T-helper 1 cell treated with Interleukin-12 subunit alpha and Interleukin-12 subunit beta and Interleukin-4 antibody, amounts not matched to agents 30 μg/mL and 1 μg/mL, for 36 hours (primary cell): ENCODE measurements at regions not wholly inside any gene's neighbourhood (a gene's known extent, or its start where the extent isn't known, plus 50 kb on each side); places are given as distances from the start of the nearest gene placed in this dataset.
A peak's percentile ranks its signal among the peaks of the same experiment; 100 is the strongest.
"Not testable (repeated sequence)": the region's sequence is repeated elsewhere in the genome, so short reads cannot be mapped to it uniquely, and the experiment has no call there.

ENCODE experiments used
- H3K27ac Mint-ChIP-seq: one replicate; pipeline ENCODE4 v1.8.0; 2021; ENCODE audit warnings: mild to moderate bottlenecking, mixed read lengths
- H3K27me3 Mint-ChIP-seq: one replicate; pipeline ENCODE4 v1.8.0; 2021; ENCODE audit warnings: low read depth, mixed read lengths
- H3K36me3 Mint-ChIP-seq: one replicate; pipeline ENCODE4 v1.8.0; 2021; ENCODE audit warnings: low read depth, mixed read lengths
- H3K4me1 Mint-ChIP-seq: one replicate; pipeline ENCODE4 v1.8.0; 2021; ENCODE audit warnings: low read depth, mixed read lengths
- H3K4me3 Mint-ChIP-seq: one replicate; pipeline ENCODE4 v1.8.0; 2021; ENCODE audit warnings: mild to moderate bottlenecking, moderate library complexity, mixed read lengths
- H3K9me3 Mint-ChIP-seq: one replicate; pipeline ENCODE4 v1.8.0; 2021; ENCODE audit warnings: mixed read lengths

DNA sequence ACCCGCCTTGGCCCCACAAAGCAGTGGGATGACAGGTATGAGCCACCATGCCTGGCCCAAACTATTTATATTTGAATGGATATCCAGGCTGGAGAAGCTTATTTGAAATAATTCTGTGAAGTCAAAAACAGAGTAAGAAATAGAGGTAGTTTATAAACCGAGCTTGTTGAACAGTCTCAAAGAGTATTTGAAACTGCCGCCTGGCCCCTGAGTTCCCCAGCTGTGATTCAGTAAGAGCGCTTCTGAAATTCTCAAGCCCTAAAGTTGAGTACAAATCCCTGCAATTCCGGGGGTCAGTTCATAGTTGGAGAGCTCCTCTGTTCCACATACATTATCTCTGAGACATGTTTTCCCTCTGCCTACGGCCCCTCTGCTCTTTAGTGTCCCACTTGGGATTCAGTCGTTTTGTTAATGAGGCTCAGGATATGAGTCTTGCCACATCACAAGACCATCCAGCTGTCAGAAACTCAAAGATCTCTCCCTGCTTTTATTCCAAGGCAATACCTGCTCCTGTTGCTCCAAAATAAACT lies 127.8 kb downstream of the SOD2 start:
- no peak overlapping the region for H3K4me3 Mint-ChIP-seq
- H3K27me3 Mint-ChIP-seq = no peaks in the 10 kb centered on the region
- no peaks in the 10 kb centered on the region for H3K36me3 Mint-ChIP-seq
- H3K27ac Mint-ChIP-seq = no peak overlapping the region
- no peaks in the 10 kb centered on the region for H3K4me1 Mint-ChIP-seq
- H3K9me3 Mint-ChIP-seq = peaks cover 1% of the 10 kb centered on the region

DNA sequence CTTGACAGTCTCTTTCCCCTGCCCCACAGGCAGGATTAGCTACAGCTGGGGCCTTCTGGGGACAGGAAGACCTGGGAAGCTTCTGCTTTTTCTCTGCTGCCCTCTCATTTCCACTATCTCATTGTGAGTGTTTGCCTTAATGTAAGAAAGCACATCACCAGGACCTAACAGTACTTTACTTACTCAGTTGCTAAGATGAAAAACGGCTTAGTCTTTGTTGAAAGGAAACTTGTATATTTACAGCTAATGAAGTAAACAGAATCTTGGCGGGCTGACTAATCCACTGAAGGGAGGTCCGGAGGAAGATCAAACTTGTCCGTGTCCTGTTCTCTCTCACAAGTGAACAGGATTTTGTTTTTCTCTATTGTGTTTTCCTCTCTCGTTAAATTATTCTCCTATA lies 128.6 kb downstream of the SOD2 start:
- H3K36me3 Mint-ChIP-seq = no peaks in the 10 kb centered on the region
- H3K27ac Mint-ChIP-seq = no peak overlapping the region
- no peak overlapping the region for H3K4me3 Mint-ChIP-seq
- no peaks in the 10 kb centered on the region for H3K27me3 Mint-ChIP-seq
- H3K4me1 Mint-ChIP-seq = no peaks in the 10 kb centered on the region
- H3K9me3 Mint-ChIP-seq = no peaks in the 10 kb centered on the region

DNA sequence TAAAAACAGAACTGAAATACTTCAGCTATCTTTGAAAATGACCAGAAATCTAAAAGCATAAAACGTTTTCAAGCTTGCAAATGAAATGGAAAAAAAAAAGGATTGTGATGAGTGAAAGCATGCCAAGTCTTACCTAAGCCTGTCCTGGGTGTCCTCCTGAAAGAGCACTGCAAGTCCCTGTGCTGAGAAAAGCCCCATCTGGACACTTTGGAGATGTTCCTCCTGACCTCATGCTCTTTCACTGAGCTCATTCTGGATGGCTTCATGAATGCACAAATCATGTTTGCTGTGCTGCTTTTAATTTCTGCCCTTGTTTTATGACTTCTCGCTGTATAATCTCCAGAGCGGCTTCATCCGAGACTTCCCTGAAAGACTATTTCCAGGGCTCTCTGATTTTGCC lies 136.0 kb downstream of the SOD2 start:
- Mint-ChIP-seq H3K4me3 (no peak overlapping the region), H3K9me3 (no peaks in the 10 kb centered on the region), H3K4me1 (no peaks in the 10 kb centered on the region), H3K27ac (no peak overlapping the region), H3K36me3 (no peaks in the 10 kb centered on the region), H3K27me3 (peaks cover 6% of the 10 kb centered on the region)

DNA sequence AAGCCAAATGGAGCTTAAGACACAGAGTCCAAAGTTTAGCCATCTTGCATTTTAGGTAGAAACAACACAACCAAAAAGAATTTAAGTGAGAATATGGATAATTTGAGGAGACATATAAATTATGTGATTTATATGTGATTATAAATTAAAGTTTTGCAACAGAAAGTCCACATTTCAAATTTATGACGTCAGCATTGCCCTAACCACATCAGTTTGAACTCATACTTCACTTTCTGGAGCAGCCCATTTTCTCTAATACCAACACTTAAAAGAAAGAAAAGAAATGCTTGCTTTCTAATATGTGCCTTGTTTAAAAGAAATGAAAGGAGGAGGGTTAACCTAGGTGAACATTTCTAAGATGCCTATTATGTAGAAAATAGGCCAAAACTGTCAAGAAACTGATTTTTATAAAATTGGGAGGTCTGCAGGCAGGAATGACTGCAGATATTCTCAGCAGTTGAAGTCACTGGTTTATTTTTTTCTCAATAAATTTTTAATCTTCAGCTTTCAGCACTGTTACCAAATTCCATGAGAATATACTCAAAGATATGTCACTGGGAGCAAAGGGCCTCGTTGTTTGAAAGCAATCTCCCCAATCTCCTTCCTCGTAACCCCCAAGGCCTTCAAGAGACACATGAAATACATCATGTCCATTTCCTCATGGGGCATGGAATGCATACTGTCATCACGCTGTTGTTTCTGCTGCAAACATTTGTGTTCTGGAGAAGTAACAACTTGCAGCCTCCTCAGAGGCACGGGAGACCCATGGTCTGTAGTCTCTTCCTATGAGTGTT lies 137.8 kb downstream of the SOD2 start:
- Mint-ChIP-seq H3K4me3 (no peak overlapping the region), H3K9me3 (no peaks in the 10 kb centered on the region), H3K36me3 (no peaks in the 10 kb centered on the region), H3K27ac (no peak overlapping the region), H3K4me1 (no peaks in the 10 kb centered on the region), H3K27me3 (peaks cover 13% of the 10 kb centered on the region)

DNA sequence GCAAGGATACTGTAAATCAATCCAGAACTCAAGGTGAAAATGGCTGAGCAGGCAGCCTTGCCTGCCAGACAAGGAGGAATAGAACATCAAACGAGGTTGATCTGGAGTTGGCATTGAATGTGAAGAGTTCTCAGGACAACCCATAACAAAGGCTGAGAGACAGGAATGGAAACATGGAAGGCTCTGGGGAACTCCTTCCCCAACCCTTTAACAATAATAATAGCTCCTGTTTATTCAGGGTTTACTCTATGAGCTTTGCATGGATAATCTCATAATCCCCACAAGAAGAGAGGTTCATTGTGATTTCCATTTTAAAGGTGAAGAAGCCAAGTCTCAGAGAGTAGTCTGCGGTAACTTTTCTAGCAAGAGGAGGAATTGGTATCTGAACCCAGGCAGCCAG lies 151.7 kb downstream of the SOD2 start:
- H3K4me3 Mint-ChIP-seq = no peak overlapping the region
- H3K36me3 Mint-ChIP-seq = no peaks in the 10 kb centered on the region
- no peak overlapping the region for H3K27ac Mint-ChIP-seq
- H3K9me3 Mint-ChIP-seq = no peaks in the 10 kb centered on the region
- no peaks in the 10 kb centered on the region for H3K27me3 Mint-ChIP-seq
- no peaks in the 10 kb centered on the region for H3K4me1 Mint-ChIP-seq

DNA sequence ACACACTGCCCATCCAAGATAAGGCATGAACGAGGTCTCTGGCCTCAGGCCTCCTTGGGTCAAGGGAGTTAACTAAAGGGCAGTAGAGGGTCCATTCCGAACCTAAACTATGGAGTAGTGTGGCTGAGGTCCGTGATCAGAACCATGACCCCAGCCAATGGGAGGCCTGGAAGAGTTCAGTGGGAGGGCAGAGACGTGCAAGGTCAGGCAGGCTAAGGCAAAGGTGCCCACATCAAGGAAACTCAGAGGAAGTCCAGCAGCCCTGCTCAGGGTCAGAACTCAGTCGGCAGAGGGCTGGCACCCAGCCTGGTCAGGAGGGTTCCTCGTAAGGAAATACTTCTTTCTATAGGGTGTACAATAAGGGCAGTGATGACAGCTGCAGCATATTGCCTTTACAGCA lies 152.2 kb downstream of the SOD2 start:
- no peaks in the 10 kb centered on the region for H3K36me3 Mint-ChIP-seq
- H3K9me3 Mint-ChIP-seq = no peaks in the 10 kb centered on the region
- H3K27me3 Mint-ChIP-seq = no peaks in the 10 kb centered on the region
- no peak overlapping the region for H3K4me3 Mint-ChIP-seq
- H3K27ac Mint-ChIP-seq = no peak overlapping the region
- no peaks in the 10 kb centered on the region for H3K4me1 Mint-ChIP-seq

DNA sequence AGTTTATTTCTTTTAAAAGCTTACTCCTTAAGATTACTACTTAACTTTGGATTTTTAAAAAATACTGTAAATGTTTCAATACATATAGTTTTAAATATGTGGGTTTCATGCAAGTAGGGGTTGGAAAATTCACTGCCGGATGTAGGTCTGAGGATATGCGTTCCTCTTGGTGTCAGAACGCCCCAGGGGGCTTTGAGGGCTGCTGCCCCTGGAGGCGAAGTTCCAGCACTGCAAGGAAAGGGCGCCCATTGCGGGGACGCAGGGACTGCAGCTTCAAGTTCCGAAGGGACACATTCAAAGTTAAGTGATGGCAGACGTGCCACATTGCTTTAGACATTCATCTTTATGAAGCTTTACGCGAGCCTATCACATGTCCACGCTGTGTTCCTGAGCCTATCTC lies 152.9 kb downstream of the SOD2 start:
- Mint-ChIP-seq H3K4me1 (no peaks in the 10 kb centered on the region), H3K4me3 (no peak overlapping the region), H3K36me3 (no peaks in the 10 kb centered on the region), H3K9me3 (no peaks in the 10 kb centered on the region), H3K27me3 (no peaks in the 10 kb centered on the region), H3K27ac (no peak overlapping the region)

DNA sequence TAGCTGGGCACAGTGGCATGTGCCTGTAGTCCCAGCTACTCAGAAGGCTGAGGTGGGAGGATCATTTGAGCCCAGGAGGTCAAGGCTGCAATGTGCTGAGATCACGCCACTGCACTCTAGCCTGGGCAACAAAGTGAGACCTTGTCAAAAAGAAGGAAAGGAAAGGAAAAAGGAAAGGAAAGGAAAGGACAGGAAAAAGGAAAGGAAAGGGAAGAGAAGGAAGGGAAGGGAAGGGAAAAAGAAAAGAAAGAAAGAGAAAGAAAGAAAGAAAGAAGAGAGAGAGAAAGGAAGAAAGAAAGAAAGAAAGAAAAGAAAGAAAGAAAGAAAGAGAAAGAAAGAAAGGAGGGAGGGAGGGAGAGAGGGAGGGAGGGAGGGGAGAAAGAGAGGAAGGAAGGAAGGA lies 155.0 kb downstream of the SOD2 start:
- not testable (repeated sequence) for H3K27me3 Mint-ChIP-seq, H3K36me3 Mint-ChIP-seq, H3K4me3 Mint-ChIP-seq, H3K4me1 Mint-ChIP-seq, H3K27ac Mint-ChIP-seq, H3K9me3 Mint-ChIP-seq

DNA sequence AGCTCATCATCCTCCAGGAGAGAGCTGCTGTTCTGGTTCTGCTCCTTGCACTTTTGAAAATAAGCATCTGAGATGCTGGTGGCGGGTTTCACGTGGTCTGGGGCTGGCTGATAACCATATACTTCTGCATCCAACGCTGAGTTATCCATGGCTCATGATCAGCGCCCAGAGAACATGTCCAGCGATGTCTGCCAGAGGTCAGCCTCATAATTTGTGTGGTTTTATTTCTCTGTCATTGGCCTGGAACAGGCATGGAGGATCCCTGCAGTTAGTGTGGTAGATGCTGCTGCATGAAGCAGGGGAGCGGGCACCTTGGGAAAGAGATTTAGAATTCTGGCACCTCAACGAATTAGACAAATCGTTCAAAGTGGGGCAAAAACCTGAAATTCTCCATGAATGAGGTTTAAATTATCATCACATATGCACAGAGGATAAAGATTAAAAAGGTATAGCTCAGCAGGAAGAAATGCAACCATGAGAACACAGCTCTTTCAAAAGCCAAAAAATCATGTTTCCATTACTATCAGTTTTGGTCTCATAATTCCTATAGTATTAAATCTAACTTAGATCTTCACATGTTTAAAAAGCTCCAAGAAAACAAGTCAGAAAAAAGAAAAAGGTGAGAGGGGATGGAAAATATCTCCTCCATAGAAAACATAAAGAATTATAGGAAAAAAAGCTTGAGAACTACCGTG lies 157.2 kb downstream of the SOD2 start:
- H3K4me3 Mint-ChIP-seq = no peak overlapping the region
- no peaks in the 10 kb centered on the region for H3K36me3 Mint-ChIP-seq
- no peaks in the 10 kb centered on the region for H3K27me3 Mint-ChIP-seq
- H3K4me1 Mint-ChIP-seq = no peaks in the 10 kb centered on the region
- no peaks in the 10 kb centered on the region for H3K9me3 Mint-ChIP-seq
- H3K27ac Mint-ChIP-seq = no peak overlapping the region

DNA sequence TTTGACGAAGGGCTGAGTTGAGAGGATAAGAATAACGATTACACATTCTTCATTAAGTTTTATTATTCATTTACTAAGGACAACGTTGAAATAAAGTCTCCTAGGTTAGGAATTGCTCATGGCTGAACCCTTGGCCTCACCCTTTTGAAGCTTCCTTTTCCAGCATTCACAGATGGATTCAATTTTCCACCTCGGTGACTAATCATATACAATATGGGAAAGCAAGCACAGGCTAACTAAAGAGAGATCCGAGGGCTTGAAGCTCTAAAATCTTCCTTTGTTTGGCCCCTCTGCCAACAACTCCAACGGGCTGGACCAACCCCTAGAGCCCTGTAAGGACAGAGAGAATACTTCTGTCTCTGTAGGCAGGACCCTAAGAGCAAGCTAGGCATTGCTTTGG lies 159.5 kb downstream of the SOD2 start:
- no peaks in the 10 kb centered on the region for H3K4me1 Mint-ChIP-seq
- H3K36me3 Mint-ChIP-seq = no peaks in the 10 kb centered on the region
- H3K27ac Mint-ChIP-seq = no peak overlapping the region
- no peaks in the 10 kb centered on the region for H3K9me3 Mint-ChIP-seq
- H3K4me3 Mint-ChIP-seq = no peak overlapping the region
- H3K27me3 Mint-ChIP-seq = no peaks in the 10 kb centered on the region

DNA sequence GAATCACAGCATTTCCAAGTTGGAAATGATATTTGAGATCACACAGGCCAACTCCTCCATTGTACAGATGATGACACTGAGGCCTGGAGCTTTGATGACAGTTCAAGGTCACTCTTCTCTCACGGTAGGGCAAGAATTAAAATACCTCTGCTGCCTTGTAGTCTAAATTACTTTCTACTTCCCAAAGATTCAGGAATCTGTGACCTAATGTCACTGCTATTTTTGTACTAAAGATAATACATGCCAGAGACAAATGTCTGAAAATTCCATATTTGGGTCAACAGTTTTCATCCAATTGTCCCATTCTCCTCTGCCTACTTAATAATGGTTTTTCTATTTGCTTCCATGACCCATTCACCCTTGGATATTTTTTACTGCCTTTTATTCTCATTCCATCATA lies 160.0 kb downstream of the SOD2 start:
- H3K27ac Mint-ChIP-seq = no peak overlapping the region
- H3K36me3 Mint-ChIP-seq = no peaks in the 10 kb centered on the region
- no peaks in the 10 kb centered on the region for H3K4me1 Mint-ChIP-seq
- no peak overlapping the region for H3K4me3 Mint-ChIP-seq
- no peaks in the 10 kb centered on the region for H3K9me3 Mint-ChIP-seq
- H3K27me3 Mint-ChIP-seq = no peaks in the 10 kb centered on the region

DNA sequence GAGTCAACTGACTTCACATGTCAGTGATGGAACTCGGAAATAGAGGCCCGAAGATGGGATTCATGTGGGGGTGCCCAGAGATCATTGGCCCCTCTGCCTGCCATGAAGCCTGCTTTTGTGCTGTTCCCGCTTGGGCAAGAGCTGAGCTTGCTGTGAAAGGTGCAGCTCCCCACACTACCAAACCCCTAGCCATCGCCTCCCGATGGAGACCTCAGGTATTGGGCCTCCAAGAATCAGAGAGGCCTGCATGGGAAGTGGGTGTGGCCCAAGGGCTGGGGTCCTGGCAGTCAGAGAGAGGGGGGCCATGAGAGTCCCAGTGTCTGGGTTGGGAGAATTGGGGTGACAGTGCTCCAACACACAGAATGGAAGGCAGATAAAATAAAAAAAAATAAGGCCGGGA lies 160.9 kb downstream of the SOD2 start:
- Mint-ChIP-seq H3K9me3 (no peaks in the 10 kb centered on the region), H3K27ac (no peak overlapping the region), H3K4me3 (no peak overlapping the region), H3K36me3 (no peaks in the 10 kb centered on the region), H3K27me3 (no peaks in the 10 kb centered on the region), H3K4me1 (no peaks in the 10 kb centered on the region)

DNA sequence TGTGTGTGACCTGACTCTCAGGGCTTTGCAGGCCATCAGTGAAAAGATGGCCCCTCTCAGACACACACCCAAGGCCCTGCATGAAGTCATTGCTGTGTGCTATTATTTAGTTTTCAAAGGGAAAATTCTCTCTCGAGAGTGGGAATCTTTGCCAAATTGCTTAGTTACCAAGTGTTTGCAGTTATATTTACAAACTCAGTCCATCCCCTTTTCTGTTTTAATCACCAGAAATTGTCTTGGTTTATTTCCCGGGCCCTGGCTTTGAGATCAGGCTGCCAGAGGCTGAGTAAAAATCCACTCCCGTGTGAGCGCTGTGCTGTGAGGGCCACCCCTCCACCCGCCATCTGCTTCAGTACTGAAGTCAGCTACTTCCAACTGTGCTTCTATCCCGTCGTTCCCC lies 163.1 kb downstream of the SOD2 start:
- Mint-ChIP-seq H3K36me3 (no peaks in the 10 kb centered on the region), H3K27ac (no peak overlapping the region), H3K4me3 (no peak overlapping the region), H3K4me1 (no peaks in the 10 kb centered on the region), H3K9me3 (no peaks in the 10 kb centered on the region), H3K27me3 (no peaks in the 10 kb centered on the region)

DNA sequence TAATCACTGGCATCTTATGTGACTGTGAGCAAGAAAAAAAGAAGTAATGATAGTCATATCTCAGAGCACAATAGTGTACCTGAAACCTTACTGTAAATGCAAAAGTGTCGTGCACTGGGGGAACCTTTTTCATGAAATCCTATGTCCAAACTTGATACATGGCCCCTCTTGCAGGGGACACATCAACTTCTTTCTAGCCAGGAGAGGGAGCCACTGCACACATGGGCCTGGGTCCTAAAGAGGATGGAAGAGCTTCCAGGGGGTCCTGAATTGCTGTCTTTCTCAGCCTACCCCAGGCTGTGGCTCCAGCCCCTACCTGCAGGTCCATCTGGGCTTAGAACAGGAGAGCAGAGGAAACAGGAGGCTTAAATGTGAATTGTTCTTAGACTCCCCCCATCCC lies 165.7 kb downstream of the SOD2 start:
- H3K4me1 Mint-ChIP-seq = no peaks in the 10 kb centered on the region
- no peaks in the 10 kb centered on the region for H3K9me3 Mint-ChIP-seq
- peak overlapping the region; percentile 34 for H3K27ac Mint-ChIP-seq
- no peak overlapping the region for H3K4me3 Mint-ChIP-seq
- H3K27me3 Mint-ChIP-seq = peaks cover 12% of the 10 kb centered on the region
- H3K36me3 Mint-ChIP-seq = no peaks in the 10 kb centered on the region

DNA sequence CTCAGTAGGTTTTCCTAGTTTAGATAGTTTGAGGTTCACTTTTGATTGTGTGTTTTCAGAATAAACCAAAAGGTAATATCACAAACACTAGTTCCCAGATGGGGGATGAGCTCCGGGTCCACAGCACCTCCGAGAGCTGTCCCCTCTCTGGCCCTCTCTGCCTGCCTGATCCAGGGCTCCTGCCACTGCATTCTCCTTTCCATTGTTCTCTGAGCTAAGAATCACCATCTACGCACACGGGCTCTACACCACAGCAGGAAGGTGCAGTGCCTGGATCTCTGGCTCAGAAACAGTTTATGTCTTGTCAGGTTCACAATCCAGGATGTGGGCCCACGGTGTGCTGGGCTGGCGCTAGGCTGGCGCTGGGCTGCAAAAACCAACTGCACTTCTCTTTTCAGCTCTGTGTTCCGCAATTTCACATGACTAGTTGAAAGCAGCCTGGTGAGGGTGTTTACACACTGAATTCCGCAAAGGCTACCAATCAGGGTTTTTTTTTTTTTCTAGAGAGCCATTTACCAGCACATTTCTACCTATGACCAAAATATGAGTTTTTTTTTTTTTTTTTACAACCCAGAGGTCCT lies 167.5 kb downstream of the SOD2 start:
- no peaks in the 10 kb centered on the region for H3K36me3 Mint-ChIP-seq
- H3K27ac Mint-ChIP-seq = no peak overlapping the region
- no peaks in the 10 kb centered on the region for H3K4me1 Mint-ChIP-seq
- H3K27me3 Mint-ChIP-seq = peaks cover 12% of the 10 kb centered on the region
- no peaks in the 10 kb centered on the region for H3K9me3 Mint-ChIP-seq
- no peak overlapping the region for H3K4me3 Mint-ChIP-seq
